ENCODE measurements at regions not wholly inside any gene's neighbourhood (a gene's known extent, or its start where the extent isn't known, plus 50 kb on each side); places are given as distances from the start of the nearest gene placed in this dataset.

GRCh38 chr20:52800734-52801627, 171.2 kb upstream of the TSHZ2 start:
- TF ChIP-seq MAX (IDR thresholded peaks at IDR 0.05) (no peak), CTCF (IDR thresholded peaks at IDR 0.05; ENCODE audit: low read depth, low read length, missing input control) (no peak), GABPA (IDR thresholded peaks at IDR 0.05 in 1 of 2, conservative IDR thresholded peaks at IDR 0.05 in 1 of 2) (no peak), SP1 (IDR thresholded peaks at IDR 0.05) (no peak), EGR1 (IDR thresholded peaks at IDR 0.05; ENCODE audit: low read depth in 2 of 2) (no peak)
